ENCODE measurements at regions not wholly inside any gene's neighbourhood (a gene's known extent, or its start where the extent isn't known, plus 50 kb on each side); places are given as distances from the start of the nearest gene placed in this dataset.

DNA sequence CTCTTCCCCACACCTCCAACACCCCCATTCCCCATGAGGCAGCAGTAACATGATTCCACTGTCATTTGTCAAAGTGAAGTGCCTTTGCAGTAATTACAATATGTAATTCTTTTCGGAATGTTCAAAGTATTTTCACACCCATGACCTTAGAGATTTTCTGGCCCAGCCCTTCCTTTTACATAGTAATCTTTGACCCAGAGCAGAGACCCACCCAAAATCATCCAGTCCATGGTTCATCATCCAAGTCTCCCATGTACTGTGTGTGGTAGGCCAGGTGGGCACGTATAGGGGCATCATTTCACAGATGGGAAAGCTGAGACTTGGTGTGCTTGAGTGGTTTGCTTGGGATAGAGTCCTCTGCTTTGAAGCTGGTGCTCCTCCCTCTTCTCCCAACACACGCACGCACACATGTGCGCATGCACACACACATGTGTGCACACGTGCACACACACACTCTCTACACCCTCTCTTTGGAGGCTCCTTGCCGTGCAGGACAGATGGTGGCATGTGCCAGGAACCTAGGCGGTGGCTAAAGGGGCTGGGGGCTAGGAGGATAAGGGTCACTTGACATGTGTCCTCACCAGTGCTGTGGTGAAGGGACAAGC lies 284.7 kb upstream of the ROPN1 start:
- TF ChIP-seq, protein P1, sequence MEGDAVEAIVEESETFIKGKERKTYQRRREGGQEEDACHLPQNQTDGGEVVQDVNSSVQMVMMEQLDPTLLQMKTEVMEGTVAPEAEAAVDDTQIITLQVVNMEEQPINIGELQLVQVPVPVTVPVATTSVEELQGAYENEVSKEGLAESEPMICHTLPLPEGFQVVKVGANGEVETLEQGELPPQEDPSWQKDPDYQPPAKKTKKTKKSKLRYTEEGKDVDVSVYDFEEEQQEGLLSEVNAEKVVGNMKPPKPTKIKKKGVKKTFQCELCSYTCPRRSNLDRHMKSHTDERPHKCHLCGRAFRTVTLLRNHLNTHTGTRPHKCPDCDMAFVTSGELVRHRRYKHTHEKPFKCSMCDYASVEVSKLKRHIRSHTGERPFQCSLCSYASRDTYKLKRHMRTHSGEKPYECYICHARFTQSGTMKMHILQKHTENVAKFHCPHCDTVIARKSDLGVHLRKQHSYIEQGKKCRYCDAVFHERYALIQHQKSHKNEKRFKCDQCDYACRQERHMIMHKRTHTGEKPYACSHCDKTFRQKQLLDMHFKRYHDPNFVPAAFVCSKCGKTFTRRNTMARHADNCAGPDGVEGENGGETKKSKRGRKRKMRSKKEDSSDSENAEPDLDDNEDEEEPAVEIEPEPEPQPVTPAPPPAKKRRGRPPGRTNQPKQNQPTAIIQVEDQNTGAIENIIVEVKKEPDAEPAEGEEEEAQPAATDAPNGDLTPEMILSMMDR (IDR thresholded peaks at IDR 0.05; ENCODE audit: extremely low read depth in 1 of 2, insufficient read depth in 1 of 2, low read depth in 1 of 2, low read length in 2 of 2): no peak
- TF ChIP-seq EZH2 (IDR thresholded peaks at IDR 0.05; ENCODE audit: borderline replicate concordance, low read depth, low read length, severe bottlenecking) (no peak), POLR2A (IDR thresholded peaks at IDR 0.05; ENCODE audit: low read depth, low read length) (no peak), FOS (IDR thresholded peaks at IDR 0.05; ENCODE audit: borderline replicate concordance, insufficient read depth, low read length) (no peak)
